T-cell (primary cell): ENCODE measurements at regions not wholly inside any gene's neighbourhood (a gene's known extent, or its start where the extent isn't known, plus 50 kb on each side); places are given as distances from the start of the nearest gene placed in this dataset.

Experiments
- ATAC-seq, 4 experiments: fragments of 200-7000 bp in 3 of 4; fragments of 150-1000 bp in 1 of 4; cut with Tn5 transposase; replicated peaks in 1 of 4; 1 replicate in 3 of 4; 2 replicates in 1 of 4; pipeline ENCODE4 v1.10.0; 2021; ENCODE audit warnings: moderate library complexity in 3 of 4, mild to moderate bottlenecking in 2 of 4, moderate number of reproducible peaks in 1 of 4
- CTCF ChIA-PET, 2 donors: fragments of 300-600 bp; sonication (Branson Sonifier 250); formaldehyde crosslinking; loops; one replicate each; lab custom pipeline; 2022; ENCODE audit warnings: antibody characterized with exemption in 2 of 2; lab: Charles Lee
- POLR2A ChIA-PET, 2 donors: fragments of 300-600 bp; sonication (Branson Sonifier 250); formaldehyde crosslinking; loops; one replicate each; lab custom pipeline; 2022; ENCODE audit warnings: antibody characterized with exemption in 2 of 2; lab: Charles Lee
- DNase-seq, 35 experiments: peaks; one replicate each; pipeline versions ENCODE4 v3.0.0 to v3.0.0-alpha.2; 2013 to 2023
- H3K27ac ChIP-seq: one replicate; pipeline ENCODE4 v1.5.1; 2013; ENCODE audit warnings: low read length
- H3K27me3 ChIP-seq, 2 experiments: replicated peaks in 1 of 2; 1 replicate in 1 of 2; 2 replicates in 1 of 2; pipeline versions ENCODE4 v1.6.1 to v1.7.0; 2013; ENCODE audit warnings: low read length in 1 of 2, mixed read lengths in 1 of 2; ENCODE audit not compliant: control insufficient read depth in 2 of 2, insufficient read depth in 2 of 2; ENCODE audit errors: extremely low read depth in 1 of 2
- H3K36me3 ChIP-seq, 2 donors: 1 replicate in 1 of 2; 2 replicates in 1 of 2; pipeline versions ENCODE4 v1.6.1 to v1.7.0; 2013; ENCODE audit warnings: low read length in 1 of 2; ENCODE audit not compliant: control insufficient read depth in 2 of 2, insufficient read depth in 1 of 2; ENCODE audit errors: extremely low read depth in 1 of 2
- H3K4me1 ChIP-seq, 2 experiments: 1 replicate in 1 of 2; 2 replicates in 1 of 2; pipeline versions ENCODE4 v1.6.1 to v1.7.0; 2013; ENCODE audit warnings: low read length in 2 of 2, mixed read lengths in 1 of 2; ENCODE audit not compliant: insufficient read depth in 2 of 2, control insufficient read depth in 1 of 2; ENCODE audit errors: extremely low read depth in 1 of 2
- H3K4me3 ChIP-seq, 2 donors: 1 replicate in 1 of 2; 2 replicates in 1 of 2; pipeline versions ENCODE4 v1.5.1 to v1.7.0; 2013; ENCODE audit warnings: mild to moderate bottlenecking in 2 of 2, low read length in 1 of 2, moderate library complexity in 1 of 2; ENCODE audit not compliant: control insufficient read depth in 1 of 2; ENCODE audit errors: extremely low read depth in 1 of 2
- H3K9me3 ChIP-seq: 2 replicates; pipeline ENCODE4 v1.7.0; 2013
- H3K27ac Mint-ChIP-seq, 2 donors: one replicate each; pipeline ENCODE4 v1.8.0; 2020 to 2021; ENCODE audit warnings: mild to moderate bottlenecking in 2 of 2, mixed read lengths in 2 of 2
- H3K27me3 Mint-ChIP-seq, 2 donors: one replicate each; pipeline ENCODE4 v1.8.0; 2021 to 2022; ENCODE audit warnings: mixed read lengths in 2 of 2
- H3K36me3 Mint-ChIP-seq: one replicate; pipeline ENCODE4 v1.8.0; 2021; ENCODE audit warnings: mixed read lengths
- H3K4me1 Mint-ChIP-seq, 3 donors: one replicate each; pipeline ENCODE4 v1.8.0; 2020 to 2022; ENCODE audit warnings: mixed read lengths in 3 of 3, mild to moderate bottlenecking in 1 of 3
- H3K4me3 Mint-ChIP-seq, 3 donors: one replicate each; pipeline ENCODE4 v1.8.0; 2020 to 2022; ENCODE audit warnings: mild to moderate bottlenecking in 3 of 3, mixed read lengths in 3 of 3, moderate library complexity in 3 of 3
- H3K9me3 Mint-ChIP-seq, 3 donors: one replicate each; pipeline ENCODE4 v1.8.0; 2020 to 2022; ENCODE audit warnings: mixed read lengths in 3 of 3
- WGBS: methylation state at CpG from one replicate; pipeline ENCODE4 v1.1.5; 2013; ENCODE audit warnings: missing lambda C conversion rate; ENCODE audit not compliant: insufficient coverage; 5-methylcytosine and 5-hydroxymethylcytosine counted together

DNA sequence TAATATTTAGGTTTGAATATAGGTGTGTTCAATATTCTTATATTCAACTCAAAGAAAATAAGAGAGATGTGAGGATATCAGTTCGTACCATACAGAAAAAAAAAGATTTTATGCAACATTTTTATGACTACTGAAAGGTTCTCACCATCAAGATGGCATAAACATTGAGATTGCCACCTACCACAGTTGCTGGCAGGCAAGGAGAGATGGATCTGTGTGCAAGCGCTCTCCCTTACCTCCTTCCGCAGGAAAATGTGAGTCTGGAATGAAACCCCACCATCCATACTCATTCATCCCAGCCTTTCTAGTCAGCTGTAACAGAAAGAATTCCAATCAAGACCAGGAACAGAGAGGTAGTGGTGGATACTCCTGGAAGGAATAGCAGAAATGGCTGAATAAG, 376.9 kb downstream of the PPP3CA start:
- DNase-seq (no peak), ATAC-seq (no peak)
- no peaks in the 10 kb centered on the region for H3K4me1 Mint-ChIP-seq
- no peak overlapping the region for H3K4me3 ChIP-seq
- ChIA-PET CTCF (no interaction called here), POLR2A (no interaction called here)
- H3K9me3 Mint-ChIP-seq, result no peaks in the 10 kb centered on the region
- no peaks in the 10 kb centered on the region for H3K27me3 ChIP-seq
- H3K4me1 ChIP-seq, result no peaks in the 10 kb centered on the region
- H3K36me3 ChIP-seq, result no peaks in the 10 kb centered on the region
- no peaks in the 10 kb centered on the region for H3K9me3 ChIP-seq
- H3K36me3 Mint-ChIP-seq, result no peaks in the 10 kb centered on the region
- peaks cover 13 to 16% of the 10 kb centered on the region in 2 donors for H3K27me3 Mint-ChIP-seq
- H3K27ac Mint-ChIP-seq, result no peak overlapping the region
- H3K27ac ChIP-seq, result no peak overlapping the region
- no CpG with 5 or more reads among the region's 3 CpGs for WGBS
- H3K4me3 Mint-ChIP-seq, result no peak overlapping the region

- Mint-ChIP-seq H3K27ac (no peak overlapping the region), H3K4me3 (no peak overlapping the region), H3K36me3 (no peaks in the 10 kb centered on the region), H3K9me3 (no peaks in the 10 kb centered on the region), H3K27me3 (peaks cover 13 to 16% of the 10 kb centered on the region in 2 donors), H3K4me1 (no peaks in the 10 kb centered on the region)
- Histone ChIP-seq H3K4me3 (no peak overlapping the region), H3K4me1 (no peaks in the 10 kb centered on the region), H3K27me3 (no peaks in the 10 kb centered on the region), H3K27ac (no peak overlapping the region), H3K9me3 (no peaks in the 10 kb centered on the region), H3K36me3 (no peaks in the 10 kb centered on the region)
- ATAC-seq, result no peak
- DNase-seq, result no peak
- CTCF ChIA-PET, result no interaction called here
- POLR2A ChIA-PET, result no interaction called here
These were observed 377.4 kb downstream of the PPP3CA start for GRCh38 chr4:100969925-100970324.

GRCh38 chr4:100968046-100968445, 379.3 kb downstream of the PPP3CA start:
- no peaks in the 10 kb centered on the region for H3K27me3 ChIP-seq
- Mint-ChIP-seq H3K36me3 (no peaks in the 10 kb centered on the region), H3K9me3 (no peaks in the 10 kb centered on the region), H3K4me3 (no peak overlapping the region), H3K27me3 (peaks cover 13 to 16% of the 10 kb centered on the region in 2 donors), H3K27ac (no peak overlapping the region), H3K4me1 (no peaks in the 10 kb centered on the region)
- no peak for DNase-seq
- CTCF ChIA-PET, result interaction anchor here in 1 of 2 donors (0.7 kb wide), 1 partner anchor 654 kb away, joined by 3 read pairs; no protein-coding TSS in a partner anchor
- no CpG with 5 or more reads among the region's 2 CpGs for WGBS
- no peaks in the 10 kb centered on the region for H3K9me3 ChIP-seq
- H3K4me1 ChIP-seq, result no peaks in the 10 kb centered on the region
- no peak for ATAC-seq
- no peak overlapping the region for H3K4me3 ChIP-seq
- H3K27ac ChIP-seq, result no peak overlapping the region
- POLR2A ChIA-PET, result no interaction called here
- no peaks in the 10 kb centered on the region for H3K36me3 ChIP-seq

DNA sequence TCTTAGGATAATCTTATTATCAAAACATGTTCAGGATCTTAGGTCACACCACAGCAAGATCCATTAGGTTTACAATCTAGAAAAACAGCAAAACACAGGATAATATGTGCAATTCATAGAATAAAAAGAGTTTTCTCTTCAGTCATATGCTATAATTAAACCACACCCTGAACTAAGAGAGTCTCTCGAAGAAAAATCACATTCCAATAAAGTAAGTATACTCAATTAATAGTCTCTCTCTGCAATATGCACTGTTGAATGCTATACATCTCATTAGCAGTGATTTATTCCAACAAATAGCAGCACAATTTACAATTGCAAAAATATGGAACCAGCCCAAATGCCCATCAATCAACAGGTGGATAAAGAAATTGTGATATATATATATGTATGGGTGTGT, 383.7 kb downstream of the PPP3CA start:
- H3K36me3 Mint-ChIP-seq, result no peaks in the 10 kb centered on the region
- no peaks in the 10 kb centered on the region for H3K4me1 Mint-ChIP-seq
- H3K27me3 Mint-ChIP-seq, result peaks cover 4 to 8% of the 10 kb centered on the region in 2 donors
- no CpG with 5 or more reads among the region's 1 CpG for WGBS
- no peak overlapping the region for H3K27ac Mint-ChIP-seq
- H3K27ac ChIP-seq, result no peak overlapping the region
- no peaks in the 10 kb centered on the region for H3K9me3 Mint-ChIP-seq
- ChIA-PET CTCF (no interaction called here), POLR2A (interaction anchor here in 1 of 2 donors (0.6 kb wide), 1 partner anchor 173 kb away, joined by 4 read pairs; no protein-coding TSS in a partner anchor)
- DNase-seq (no peak), ATAC-seq (no peak)
- H3K4me3 Mint-ChIP-seq, result no peak overlapping the region
- H3K9me3 ChIP-seq, result no peaks in the 10 kb centered on the region
- no peaks in the 10 kb centered on the region for H3K27me3 ChIP-seq
- H3K4me1 ChIP-seq, result no peaks in the 10 kb centered on the region
- H3K4me3 ChIP-seq, result no peak overlapping the region
- H3K36me3 ChIP-seq, result no peaks in the 10 kb centered on the region

GRCh38 chr4:100962698-100963097, 384.6 kb downstream of the PPP3CA start:
- Histone ChIP-seq H3K9me3 (no peaks in the 10 kb centered on the region), H3K36me3 (no peaks in the 10 kb centered on the region), H3K4me3 (no peak overlapping the region), H3K27ac (no peak overlapping the region), H3K4me1 (no peaks in the 10 kb centered on the region), H3K27me3 (no peaks in the 10 kb centered on the region)
- H3K9me3 Mint-ChIP-seq, result no peaks in the 10 kb centered on the region
- ChIA-PET CTCF (no interaction called here), POLR2A (no interaction called here)
- H3K27ac Mint-ChIP-seq, result no peak overlapping the region
- ATAC-seq (no peak), DNase-seq (no peak)
- H3K36me3 Mint-ChIP-seq, result no peaks in the 10 kb centered on the region
- peaks cover 4 to 8% of the 10 kb centered on the region in 2 donors for H3K27me3 Mint-ChIP-seq
- no peak overlapping the region for H3K4me3 Mint-ChIP-seq
- H3K4me1 Mint-ChIP-seq, result no peaks in the 10 kb centered on the region

DNA sequence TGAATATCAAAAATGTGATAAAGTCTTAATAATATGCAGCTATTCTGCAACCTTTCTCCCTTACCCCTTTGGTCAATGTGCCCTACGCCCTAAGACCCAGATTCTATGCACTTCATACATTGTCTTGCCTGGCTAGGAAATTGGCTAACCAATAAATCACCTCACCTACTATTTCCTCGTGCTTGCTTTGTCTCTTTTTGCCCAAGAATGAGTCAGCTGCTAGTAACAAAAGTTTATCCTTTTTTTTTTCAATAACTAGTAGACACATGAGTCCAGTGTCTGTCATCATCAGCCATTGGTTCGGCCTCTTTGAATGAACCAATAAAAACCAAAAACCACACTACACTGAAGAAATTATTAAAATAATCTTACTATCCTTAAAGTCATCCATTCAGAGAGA, 387.1 kb downstream of the PPP3CA start:
- Mint-ChIP-seq H3K27ac (no peak overlapping the region), H3K4me3 (no peak overlapping the region), H3K36me3 (no peaks in the 10 kb centered on the region), H3K9me3 (no peaks in the 10 kb centered on the region), H3K4me1 (no peaks in the 10 kb centered on the region), H3K27me3 (no peaks in the 10 kb centered on the region)
- Histone ChIP-seq H3K9me3 (no peaks in the 10 kb centered on the region), H3K4me3 (no peak overlapping the region), H3K4me1 (no peaks in the 10 kb centered on the region), H3K27me3 (no peaks in the 10 kb centered on the region), H3K36me3 (no peaks in the 10 kb centered on the region), H3K27ac (no peak overlapping the region)
- WGBS, result 92% methylated on average over 2 of the region's 3 CpGs
- DNase-seq (no peak), ATAC-seq (no peak)
- CTCF ChIA-PET, result no interaction called here
- POLR2A ChIA-PET, result no interaction called here

- Mint-ChIP-seq H3K4me3 (no peak overlapping the region), H3K4me1 (no peaks in the 10 kb centered on the region)
- POLR2A ChIA-PET, result no interaction called here
These were observed 393.3 kb downstream of the PPP3CA start for GRCh38 chr4:100954046-100954445.

More at GRCh38 chr4:100954046-100954445, 393.3 kb downstream of the PPP3CA start:
- no peak overlapping the region for H3K27ac ChIP-seq
- H3K36me3 Mint-ChIP-seq, result no peaks in the 10 kb centered on the region
- DNase-seq (no peak), ATAC-seq (no peak)
- CTCF ChIA-PET, result interaction anchor here in 1 of 2 donors (0.8 kb wide), 1 partner anchor 1477 kb away, joined by 8 read pairs; no protein-coding TSS in a partner anchor
- no peaks in the 10 kb centered on the region for H3K36me3 ChIP-seq
- no CpG with 5 or more reads among the region's 2 CpGs for WGBS
- H3K9me3 Mint-ChIP-seq, result no peaks in the 10 kb centered on the region
- no peaks in the 10 kb centered on the region for H3K9me3 ChIP-seq
- no peak overlapping the region for H3K4me3 ChIP-seq
- no peaks in the 10 kb centered on the region for H3K27me3 ChIP-seq
- peaks cover 4 to 6% of the 10 kb centered on the region in 2 donors for H3K27me3 Mint-ChIP-seq
- no peaks in the 10 kb centered on the region for H3K4me1 ChIP-seq
- H3K27ac Mint-ChIP-seq, result no peak overlapping the region
